Upper lobe of left lung (tissue), 6 donors: ENCODE measurements at regions not wholly inside any gene's neighbourhood (a gene's known extent, or its start where the extent isn't known, plus 50 kb on each side); places are given as distances from the start of the nearest gene placed in this dataset.

Experiments used
- ATAC-seq, 2 donors: fragments of 200-7000 bp; cut with Tn5 transposase; one replicate each; pipeline ENCODE4 v1.9.1; 2022; ENCODE audit warnings: mild to moderate bottlenecking in 2 of 2, moderate library complexity in 2 of 2; ENCODE audit not compliant: low FRiP score in 2 of 2
- DNase-seq, 2 donors: peaks; one replicate each; pipeline ENCODE4 v3.0.0-alpha.2; 2019 to 2020
- H3K27ac ChIP-seq, 4 donors: fragments of 200-600 bp; sonication (generic); one replicate each; pipeline ENCODE4 v1.5.1; 2016 to 2019
- H3K27me3 ChIP-seq, 4 donors: fragments of 200-600 bp; sonication (generic); one replicate each; pipeline ENCODE4 v1.5.1; 2017 to 2019
- H3K36me3 ChIP-seq, 4 donors: fragments of 200-600 bp; sonication (generic); one replicate each; pipeline ENCODE4 v1.5.1; 2016 to 2019
- H3K4me1 ChIP-seq, 4 donors: fragments of 200-600 bp; sonication (generic); one replicate each; pipeline ENCODE4 v1.5.1; 2018 to 2019
- H3K4me3 ChIP-seq, 4 donors: fragments of 200-600 bp; sonication (generic); one replicate each; pipeline ENCODE4 v1.5.1; 2017 to 2019; ENCODE audit warnings: mild to moderate bottlenecking in 2 of 4, moderate library complexity in 1 of 4
- H3K9me3 ChIP-seq, 4 donors: fragments of 200-600 bp; sonication (generic); one replicate each; pipeline ENCODE4 v1.5.1; 2018 to 2019
- EP300 ChIP-seq, 4 donors: sonication (generic); formaldehyde crosslinking; IDR thresholded peaks; one replicate each; pipeline ENCODE4 v1.5.1; 2017; ENCODE audit warnings: antibody characterized with exemption in 4 of 4, control low read depth in 2 of 4
- POLR2A ChIP-seq, 4 donors: fragments of 450-650 bp; IDR thresholded peaks; one replicate each; pipeline ENCODE4 v1.5.1; 2016 to 2017; ENCODE audit warnings: antibody characterized with exemption in 4 of 4, mild to moderate bottlenecking in 2 of 4
- POLR2AphosphoS5 ChIP-seq, 2 donors: sonication (generic); formaldehyde crosslinking; IDR thresholded peaks; one replicate each; pipeline ENCODE4 v1.5.1; 2017; ENCODE audit warnings: antibody characterized with exemption in 2 of 2
- WGBS, 2 donors: methylation state at CpG; one replicate each; pipeline ENCODE4 v1.1.5; 2017 to 2018; 5-methylcytosine and 5-hydroxymethylcytosine counted together
- TF ChIP-seq, protein P1 (sequence below), 6 experiments: fragments of 450-650 bp in 4 of 6; fragments of 200-600 bp in 2 of 6; sonication (generic) in 2 of 6; IDR thresholded peaks; one replicate each; pipeline ENCODE4 v1.5.1; 2016 to 2019; ENCODE audit warnings: antibody characterized with exemption in 6 of 6
- donor health status: DM: no; HTN: no; CAD: no; lungs with moderate emphysema.
- donor health status: DM: no; HTN: yes; CAD: no; lungs with severe emphysema.

DNA sequence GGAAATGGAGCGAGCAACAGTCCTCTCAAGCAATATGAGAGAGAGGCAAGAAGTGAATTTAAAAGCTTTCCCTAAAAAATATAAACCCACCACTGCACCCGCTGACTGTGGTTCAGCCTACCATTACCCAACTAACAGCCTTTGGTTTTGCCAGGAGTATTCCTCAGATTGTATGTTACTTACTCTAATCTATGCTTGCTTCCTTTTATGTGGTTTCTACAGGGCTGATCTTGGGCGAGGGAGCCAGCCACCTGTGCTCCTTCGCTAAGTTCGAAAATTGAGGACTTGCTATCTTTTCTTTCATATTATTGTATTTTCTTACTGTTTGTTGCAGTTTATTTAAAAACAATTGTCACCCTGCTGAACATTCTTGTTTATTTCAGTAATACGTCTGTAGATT, 101.1 kb downstream of the DDX53 start:
- WGBS, 2 donors: 81 to 86% methylated on average over 5 to 6 of the region's 6 CpGs

DNA sequence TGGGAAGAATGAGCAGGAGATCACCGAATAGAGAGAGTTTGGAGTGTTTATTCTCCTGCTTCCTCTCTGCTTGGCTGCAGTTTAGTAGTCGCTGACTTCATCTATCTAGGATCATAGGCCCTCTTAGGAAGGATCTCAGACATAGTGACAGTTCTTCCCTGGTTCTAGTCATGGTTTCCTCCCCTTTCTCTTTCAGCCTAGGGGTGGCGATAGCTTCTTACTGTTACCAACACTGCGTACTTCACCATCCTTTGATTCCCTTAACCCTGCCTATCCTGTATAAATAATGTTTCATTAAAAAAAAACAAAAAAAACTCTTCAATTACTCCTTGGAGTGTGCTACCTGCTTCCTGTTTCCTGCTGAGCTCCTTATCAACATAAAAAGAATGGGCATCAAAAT, 103.8 kb downstream of the DDX53 start:
- TF ChIP-seq POLR2A (IDR thresholded peaks at IDR 0.05): no peak
- TF ChIP-seq, protein P1, sequence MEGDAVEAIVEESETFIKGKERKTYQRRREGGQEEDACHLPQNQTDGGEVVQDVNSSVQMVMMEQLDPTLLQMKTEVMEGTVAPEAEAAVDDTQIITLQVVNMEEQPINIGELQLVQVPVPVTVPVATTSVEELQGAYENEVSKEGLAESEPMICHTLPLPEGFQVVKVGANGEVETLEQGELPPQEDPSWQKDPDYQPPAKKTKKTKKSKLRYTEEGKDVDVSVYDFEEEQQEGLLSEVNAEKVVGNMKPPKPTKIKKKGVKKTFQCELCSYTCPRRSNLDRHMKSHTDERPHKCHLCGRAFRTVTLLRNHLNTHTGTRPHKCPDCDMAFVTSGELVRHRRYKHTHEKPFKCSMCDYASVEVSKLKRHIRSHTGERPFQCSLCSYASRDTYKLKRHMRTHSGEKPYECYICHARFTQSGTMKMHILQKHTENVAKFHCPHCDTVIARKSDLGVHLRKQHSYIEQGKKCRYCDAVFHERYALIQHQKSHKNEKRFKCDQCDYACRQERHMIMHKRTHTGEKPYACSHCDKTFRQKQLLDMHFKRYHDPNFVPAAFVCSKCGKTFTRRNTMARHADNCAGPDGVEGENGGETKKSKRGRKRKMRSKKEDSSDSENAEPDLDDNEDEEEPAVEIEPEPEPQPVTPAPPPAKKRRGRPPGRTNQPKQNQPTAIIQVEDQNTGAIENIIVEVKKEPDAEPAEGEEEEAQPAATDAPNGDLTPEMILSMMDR (IDR thresholded peaks at IDR 0.05): no peak
- no peak for TF ChIP-seq POLR2AphosphoS5 (IDR thresholded peaks at IDR 0.05)
- TF ChIP-seq EP300 (IDR thresholded peaks at IDR 0.05): no peak
- H3K27me3 ChIP-seq: no peaks in the 10 kb centered on the region
- DNase-seq: no peak
- H3K9me3 ChIP-seq: no peaks in the 10 kb centered on the region
- no peak overlapping the region for H3K4me3 ChIP-seq
- H3K27ac ChIP-seq: no peak overlapping the region
- WGBS, 2 donors: 59 to 66% methylated on average over 4 of the region's 4 CpGs
- H3K36me3 ChIP-seq: no peaks in the 10 kb centered on the region
- no peaks in the 10 kb centered on the region for H3K4me1 ChIP-seq
- no peak for ATAC-seq

More for the DNA sequence above, 101.1 kb downstream of the DDX53 start:
- Histone ChIP-seq H3K4me1 (no peaks in the 10 kb centered on the region), H3K27me3 (no peaks in the 10 kb centered on the region), H3K36me3 (no peaks in the 10 kb centered on the region), H3K4me3 (no peak overlapping the region), H3K27ac (no peak overlapping the region), H3K9me3 (no peaks in the 10 kb centered on the region)
- no peak for TF ChIP-seq POLR2AphosphoS5 (IDR thresholded peaks at IDR 0.05)
- TF ChIP-seq POLR2A (IDR thresholded peaks at IDR 0.05): no peak
- TF ChIP-seq EP300 (IDR thresholded peaks at IDR 0.05): no peak
- TF ChIP-seq, protein P1 (IDR thresholded peaks at IDR 0.05): no peak
- DNase-seq (no peak), ATAC-seq (no peak)

DNA sequence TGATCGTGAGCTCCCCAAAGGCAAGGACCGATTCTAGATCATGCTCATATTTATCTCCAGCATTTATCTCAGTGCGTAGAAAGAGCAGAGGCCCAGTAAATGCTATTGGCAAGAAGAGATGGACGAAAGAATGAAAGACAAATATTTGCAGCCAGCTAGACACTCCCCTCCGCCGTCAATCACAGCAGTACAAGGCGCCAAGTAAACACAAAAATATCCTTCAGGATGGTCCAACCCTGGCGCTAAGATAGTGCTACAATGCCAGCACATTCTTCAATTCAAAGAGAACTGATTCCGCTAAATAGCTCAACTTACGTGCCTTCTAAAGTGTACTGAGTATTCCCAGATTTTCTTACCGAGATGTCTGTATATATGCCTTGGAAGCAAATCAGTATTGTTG, 114.5 kb downstream of the DDX53 start:
- WGBS, 2 donors: 78 to 80% methylated on average over 11 of the region's 11 CpGs
- Histone ChIP-seq H3K27me3 (no peaks in the 10 kb centered on the region), H3K4me3 (no peak overlapping the region), H3K36me3 (no peaks in the 10 kb centered on the region), H3K27ac (no peak overlapping the region), H3K4me1 (no peaks in the 10 kb centered on the region), H3K9me3 (no peaks in the 10 kb centered on the region)
- DNase-seq (no peak), ATAC-seq (no peak)
- TF ChIP-seq POLR2AphosphoS5 (IDR thresholded peaks at IDR 0.05) (no peak), EP300 (IDR thresholded peaks at IDR 0.05) (no peak)

DNA sequence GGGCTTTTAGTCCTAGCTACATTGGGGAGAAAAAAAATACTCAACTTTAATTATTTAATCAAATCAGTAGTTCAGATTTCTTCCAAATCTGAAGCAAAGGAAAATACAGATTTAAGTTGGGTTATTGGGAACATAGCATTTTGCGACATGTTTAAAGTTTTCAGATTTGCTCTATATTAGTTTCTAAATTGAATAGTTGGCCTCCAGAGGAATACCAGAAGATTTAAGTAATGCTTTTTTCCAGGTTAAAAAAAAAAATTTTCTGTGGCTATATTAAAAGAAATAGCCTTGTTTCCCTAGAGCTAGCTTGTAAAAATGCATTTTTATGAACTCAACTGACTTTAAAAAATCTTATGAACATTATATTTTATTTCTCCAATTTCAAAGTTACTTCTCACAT, 115.9 kb downstream of the DDX53 start:
- no peak for ATAC-seq
- WGBS, 2 donors: 91 to 96% methylated on average over 1 of the region's 1 CpG
- Histone ChIP-seq H3K4me1 (no peaks in the 10 kb centered on the region), H3K27ac (no peak overlapping the region), H3K36me3 (no peaks in the 10 kb centered on the region), H3K4me3 (no peak overlapping the region), H3K27me3 (no peaks in the 10 kb centered on the region), H3K9me3 (no peaks in the 10 kb centered on the region)
- DNase-seq: no peak
- TF ChIP-seq POLR2AphosphoS5 (IDR thresholded peaks at IDR 0.05) (no peak), POLR2A (IDR thresholded peaks at IDR 0.05) (no peak), EP300 (IDR thresholded peaks at IDR 0.05) (no peak)
- TF ChIP-seq, protein P1 (IDR thresholded peaks at IDR 0.05): no peak

DNA sequence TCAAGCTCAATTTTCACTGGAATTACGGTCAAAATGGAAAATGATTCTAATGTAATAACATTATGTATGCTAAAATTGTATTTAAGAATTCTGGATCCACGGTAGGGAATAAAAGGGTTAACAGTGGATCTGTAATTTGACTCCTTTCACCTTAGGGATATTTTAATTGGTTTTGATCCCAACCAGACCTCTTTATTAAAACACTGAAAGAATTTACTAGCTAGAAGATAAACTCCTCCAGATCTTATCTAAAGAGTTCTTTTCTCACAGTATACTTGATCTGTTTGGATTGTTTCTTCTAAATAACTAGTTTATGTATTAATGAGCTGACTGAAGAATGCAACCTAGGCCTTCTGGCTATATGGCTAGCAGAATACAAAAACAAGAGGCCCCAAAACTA, 118.4 kb downstream of the DDX53 start:
- Histone ChIP-seq H3K36me3 (no peaks in the 10 kb centered on the region), H3K4me1 (no peaks in the 10 kb centered on the region), H3K27ac (no peak overlapping the region), H3K27me3 (no peaks in the 10 kb centered on the region), H3K9me3 (no peaks in the 10 kb centered on the region), H3K4me3 (no peak overlapping the region)
- TF ChIP-seq EP300 (IDR thresholded peaks at IDR 0.05) (no peak), POLR2A (IDR thresholded peaks at IDR 0.05) (no peak), POLR2AphosphoS5 (IDR thresholded peaks at IDR 0.05) (no peak)
- TF ChIP-seq, protein P1 (IDR thresholded peaks at IDR 0.05): no peak
- WGBS, 2 donors: 70 to 98% methylated on average over 2 of the region's 2 CpGs
- ATAC-seq (no peak), DNase-seq (no peak)
